GM21447 (cell line): ENCODE measurements at regions not wholly inside any gene's neighbourhood (a gene's known extent, or its start where the extent isn't known, plus 50 kb on each side); places are given as distances from the start of the nearest gene placed in this dataset.

Experiments
- ATAC-seq: cut with Tn5 transposase; IDR thresholded peaks from one replicate; pipeline ENCODE4 v1.9.1; 2021; ENCODE audit not compliant: unreplicated experiment

- no peak for ATAC-seq
These were observed 185.8 kb downstream of the GADD45G start for GRCh38 chr9:89790542-89791109.

GRCh38 chr9:89791754-89792153 is 186.9 kb downstream of the GADD45G start:
- ATAC-seq = no peak

GRCh38 chr9:89792189-89793123 is 187.6 kb downstream of the GADD45G start:
- no peak for ATAC-seq

GRCh38 chr9:89793124-89793495 is 188.3 kb downstream of the GADD45G start:
- no peak for ATAC-seq

- ATAC-seq = no peak
These were observed 188.7 kb downstream of the GADD45G start for GRCh38 chr9:89793551-89793950.

GRCh38 chr9:89794918-89795317 is 190.1 kb downstream of the GADD45G start:
- ATAC-seq = no peak

GRCh38 chr9:89795538-89796195 is 190.9 kb downstream of the GADD45G start:
- no peak for ATAC-seq

- ATAC-seq = no peak
These were observed 191.8 kb downstream of the GADD45G start for GRCh38 chr9:89796606-89797005.

GRCh38 chr9:89797255-89797654 is 192.4 kb downstream of the GADD45G start:
- no peak for ATAC-seq

GRCh38 chr9:89797937-89798455 is 193.2 kb downstream of the GADD45G start:
- ATAC-seq = no peak

- no peak for ATAC-seq
These were observed 193.8 kb downstream of the GADD45G start for GRCh38 chr9:89798547-89799120.

GRCh38 chr9:89799221-89799620 is 194.4 kb downstream of the GADD45G start:
- ATAC-seq = no peak

- no peak for ATAC-seq
These were observed 195.0 kb downstream of the GADD45G start for GRCh38 chr9:89799766-89800165.

- ATAC-seq = no peak
These were observed 196.5 kb downstream of the GADD45G start for GRCh38 chr9:89801341-89801740.

- ATAC-seq = no peak
These were observed 197.2 kb downstream of the GADD45G start for GRCh38 chr9:89801742-89802670.

- no peak for ATAC-seq
These were observed 198.1 kb downstream of the GADD45G start for GRCh38 chr9:89802781-89803355.

GRCh38 chr9:89803403-89803802 is 198.6 kb downstream of the GADD45G start:
- no peak for ATAC-seq

GRCh38 chr9:89804766-89805531 is 200.1 kb downstream of the GADD45G start:
- no peak for ATAC-seq
